VCaP (cell line): ENCODE measurements at regions not wholly inside any gene's neighbourhood (a gene's known extent, or its start where the extent isn't known, plus 50 kb on each side); places are given as distances from the start of the nearest gene placed in this dataset.
A peak's percentile ranks its signal among the peaks of the same experiment; 100 is the strongest.

Experiments used
- H3K27ac ChIP-seq: fragments of 450-650 bp; 2 replicates; pipeline ENCODE4 v1.5.1; 2017
- CTCF ChIP-seq: fragments of 450-650 bp; conservative IDR thresholded peaks from 2 replicates; pipeline ENCODE4 v1.5.1; 2017; ENCODE audit warnings: mild to moderate bottlenecking, moderate library complexity

GRCh38 chr5:74252044-74252443 is 388.5 kb downstream of the ENC1 start:
- no peak overlapping the region for H3K27ac ChIP-seq
- no peak for TF ChIP-seq CTCF

DNA sequence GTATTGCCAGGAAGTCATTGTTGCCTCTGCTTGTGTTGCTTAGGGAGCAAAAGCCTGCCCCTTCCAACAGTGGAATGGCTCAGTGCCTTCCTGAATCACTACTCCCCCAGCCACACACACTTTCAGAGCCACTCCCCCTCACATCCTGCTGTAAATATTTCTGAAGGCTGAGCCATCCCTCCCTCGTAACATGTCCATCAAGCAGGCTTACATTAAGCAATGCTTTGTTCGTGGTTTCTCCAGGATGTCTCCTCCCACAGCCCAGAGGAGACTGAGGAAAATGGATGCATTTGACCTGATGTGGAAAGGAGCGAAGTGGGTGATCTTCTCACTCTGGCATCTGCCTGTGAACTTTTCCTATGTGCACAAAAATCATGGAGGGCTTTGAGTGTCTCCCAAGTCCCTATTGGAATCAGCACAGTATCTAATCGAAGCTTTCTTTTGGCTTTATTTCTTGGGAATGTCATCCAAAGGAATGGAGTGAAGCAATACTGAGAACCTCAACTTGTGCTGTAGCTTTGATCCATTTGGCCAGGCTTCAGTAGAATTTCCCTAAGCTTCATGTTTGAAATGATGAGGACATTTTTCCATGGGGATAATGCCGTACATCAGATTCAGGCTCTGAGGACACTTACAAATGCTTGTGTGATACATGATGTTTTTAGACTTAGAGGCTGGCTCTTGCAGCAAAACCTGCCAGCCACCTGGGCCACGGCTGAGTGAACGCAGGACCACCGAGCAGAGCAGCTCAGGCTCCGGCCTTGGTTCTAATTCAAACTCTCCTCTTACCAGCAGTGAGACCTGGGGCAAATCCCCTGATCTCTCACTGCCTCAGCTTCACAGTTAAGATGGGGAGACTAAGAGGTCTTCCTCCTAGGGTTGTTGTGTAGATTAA is 389.1 kb downstream of the ENC1 start:
- TF ChIP-seq CTCF, result no peak
- H3K27ac ChIP-seq, result no peak overlapping the region

DNA sequence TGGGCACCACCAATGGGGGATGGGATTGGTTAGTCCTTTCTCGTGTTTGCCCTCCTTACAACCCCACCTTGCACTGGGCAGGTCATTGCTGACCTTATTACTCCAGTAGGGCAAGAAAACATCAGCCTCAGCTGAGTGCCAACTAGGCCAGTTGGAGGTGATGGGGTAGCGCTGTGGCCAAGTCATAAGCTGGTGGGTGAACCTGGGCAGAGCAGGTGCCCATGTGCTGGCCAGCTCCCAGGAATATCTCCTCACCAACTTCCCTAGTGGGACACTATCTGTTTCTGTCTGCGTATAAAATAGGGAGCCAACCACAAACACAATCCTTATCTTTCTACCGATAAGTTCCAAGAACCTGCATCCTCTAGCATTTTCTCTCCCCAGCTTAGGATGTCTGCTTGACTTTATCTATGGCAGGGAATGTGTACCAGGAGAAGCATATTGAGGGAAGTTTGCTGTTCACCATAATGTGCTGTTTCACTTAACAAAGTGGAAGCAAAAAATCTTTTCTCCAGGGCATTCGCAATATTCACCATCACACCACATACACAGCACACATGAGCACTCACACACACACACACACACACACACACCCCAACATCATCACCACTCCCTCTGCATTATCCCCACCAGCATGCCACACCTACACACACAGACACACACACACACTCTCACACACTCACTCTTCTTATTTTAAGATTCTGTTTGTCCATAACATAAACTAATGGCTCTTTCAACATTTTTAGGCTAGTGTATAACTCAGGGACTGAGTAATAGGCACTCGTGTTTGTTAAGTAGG is 390.0 kb downstream of the ENC1 start:
- TF ChIP-seq CTCF, result no peak
- H3K27ac ChIP-seq, result peak overlapping the region; percentile 36; the same call in 1 of the 2 replicates

DNA sequence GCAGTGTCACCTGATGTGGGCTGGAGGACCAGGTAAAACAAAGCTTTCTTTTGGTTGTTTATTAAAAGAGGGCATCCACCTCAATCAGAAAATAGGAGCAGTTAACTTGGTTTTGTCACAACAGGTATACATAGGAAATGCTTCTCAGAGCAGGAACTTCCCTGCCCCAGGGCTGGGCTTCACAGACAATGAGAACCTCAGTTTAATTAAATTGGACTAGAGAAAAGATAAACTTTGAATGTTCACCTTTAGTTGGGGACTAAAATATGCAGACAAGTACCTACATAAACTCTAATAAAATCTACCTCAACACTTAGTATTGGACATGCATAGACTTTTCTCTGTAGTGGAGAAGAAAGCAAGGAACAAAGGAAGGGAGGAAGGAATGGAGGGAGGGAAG is 392.0 kb downstream of the ENC1 start:
- TF ChIP-seq CTCF, result no peak
- no peak overlapping the region for H3K27ac ChIP-seq

DNA sequence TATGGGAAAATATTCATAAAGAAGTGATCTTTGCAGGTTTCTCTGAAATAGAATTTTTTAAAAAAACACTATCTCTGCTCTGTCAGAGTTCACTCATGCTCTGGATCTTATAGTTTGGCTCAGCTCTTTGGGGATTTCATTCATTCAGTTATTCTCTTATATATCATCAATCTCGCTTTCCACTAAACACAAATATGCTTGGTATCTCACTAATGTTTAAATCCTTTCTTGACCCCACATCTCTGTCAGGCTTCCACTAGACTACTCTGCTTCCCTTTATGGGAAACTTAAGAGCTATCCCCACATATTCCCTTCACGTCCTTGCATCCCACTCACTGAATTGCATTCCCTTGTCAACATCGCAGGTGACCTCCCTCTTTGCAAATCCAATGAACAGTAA is 396.1 kb downstream of the ENC1 start:
- no peak overlapping the region for H3K27ac ChIP-seq
- no peak for TF ChIP-seq CTCF

DNA sequence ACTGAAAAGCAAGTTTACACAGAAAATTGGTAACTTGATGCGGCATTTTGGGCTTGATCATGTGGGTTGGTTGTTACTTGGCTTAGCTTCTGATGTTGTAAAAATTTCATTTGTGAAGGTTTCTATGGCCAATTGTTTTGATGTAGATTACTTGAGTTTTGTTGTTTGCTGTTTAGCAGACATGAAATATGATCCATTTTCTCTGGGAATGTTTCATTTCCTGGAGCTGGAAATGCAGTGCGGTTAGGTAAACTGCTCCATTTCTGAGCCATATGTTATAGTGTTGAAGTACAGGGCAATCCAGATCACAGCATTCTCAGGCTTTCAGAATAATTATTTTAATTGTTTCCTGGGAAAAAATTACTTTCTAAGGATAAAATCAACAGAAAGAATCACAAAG is 396.9 kb downstream of the ENC1 start:
- H3K27ac ChIP-seq, result peak overlapping the region; percentile 31; the same call in 1 of the 2 replicates
- no peak for TF ChIP-seq CTCF

DNA sequence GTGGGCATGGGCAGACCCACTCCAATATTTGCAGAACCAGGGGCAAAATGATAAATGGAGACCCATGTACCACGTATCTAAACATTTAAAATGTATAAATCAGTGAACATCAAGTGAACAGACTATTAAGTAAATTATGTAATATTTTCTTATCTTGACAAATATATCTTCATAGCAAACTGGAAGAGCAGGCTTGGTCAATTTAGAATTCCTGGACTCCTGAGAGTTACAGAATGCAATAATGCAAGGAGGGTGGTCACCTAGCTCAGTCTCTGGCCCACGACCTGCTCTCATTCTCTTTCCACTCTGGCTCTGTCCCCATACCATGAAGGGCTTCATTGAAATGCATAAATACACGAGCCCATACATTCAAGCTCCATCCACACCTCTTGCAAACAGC is 398.0 kb downstream of the ENC1 start:
- TF ChIP-seq CTCF, result no peak
- H3K27ac ChIP-seq, result peak overlapping the region; percentile 31
